ENCODE measurements at regions not wholly inside any gene's neighbourhood (a gene's known extent, or its start where the extent isn't known, plus 50 kb on each side); places are given as distances from the start of the nearest gene placed in this dataset.

DNA sequence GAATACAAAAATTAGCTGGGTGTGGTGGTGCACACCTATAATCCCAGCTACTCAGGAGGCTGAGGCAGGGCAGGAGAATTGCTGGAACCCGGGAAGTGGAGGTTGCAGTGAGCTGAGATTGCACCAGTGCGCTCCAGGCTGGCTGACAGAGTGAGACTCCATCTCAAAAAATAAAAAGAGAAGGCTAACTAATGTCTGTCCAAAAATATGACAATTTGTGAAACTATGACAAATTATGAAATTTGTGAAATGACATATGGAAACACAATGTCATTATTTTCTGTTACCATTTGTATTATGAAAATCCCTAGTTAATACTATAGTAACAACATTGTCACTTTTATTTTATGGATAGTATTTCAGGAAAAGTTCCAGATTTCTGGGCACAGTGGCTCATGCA is 1306.3 kb upstream of the EPHA6 start:
- no peaks in the 10 kb centered on the region for H3K27me3 ChIP-seq
- H3K9me3 ChIP-seq, result no peaks in the 10 kb centered on the region
- H3K4me3 ChIP-seq, result no peak overlapping the region
- TF ChIP-seq, protein P1, sequence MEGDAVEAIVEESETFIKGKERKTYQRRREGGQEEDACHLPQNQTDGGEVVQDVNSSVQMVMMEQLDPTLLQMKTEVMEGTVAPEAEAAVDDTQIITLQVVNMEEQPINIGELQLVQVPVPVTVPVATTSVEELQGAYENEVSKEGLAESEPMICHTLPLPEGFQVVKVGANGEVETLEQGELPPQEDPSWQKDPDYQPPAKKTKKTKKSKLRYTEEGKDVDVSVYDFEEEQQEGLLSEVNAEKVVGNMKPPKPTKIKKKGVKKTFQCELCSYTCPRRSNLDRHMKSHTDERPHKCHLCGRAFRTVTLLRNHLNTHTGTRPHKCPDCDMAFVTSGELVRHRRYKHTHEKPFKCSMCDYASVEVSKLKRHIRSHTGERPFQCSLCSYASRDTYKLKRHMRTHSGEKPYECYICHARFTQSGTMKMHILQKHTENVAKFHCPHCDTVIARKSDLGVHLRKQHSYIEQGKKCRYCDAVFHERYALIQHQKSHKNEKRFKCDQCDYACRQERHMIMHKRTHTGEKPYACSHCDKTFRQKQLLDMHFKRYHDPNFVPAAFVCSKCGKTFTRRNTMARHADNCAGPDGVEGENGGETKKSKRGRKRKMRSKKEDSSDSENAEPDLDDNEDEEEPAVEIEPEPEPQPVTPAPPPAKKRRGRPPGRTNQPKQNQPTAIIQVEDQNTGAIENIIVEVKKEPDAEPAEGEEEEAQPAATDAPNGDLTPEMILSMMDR (IDR thresholded peaks at IDR 0.05), result no peak
- TF ChIP-seq POLR2A (IDR thresholded peaks at IDR 0.05), result no peak
- H3K27ac ChIP-seq, result no peak overlapping the region
- DNase-seq, result no peak
- no peaks in the 10 kb centered on the region for H3K4me1 ChIP-seq
- H3K36me3 ChIP-seq, result no peaks in the 10 kb centered on the region
- intact Hi-C loops (cut with DNase I; ENCODE audit: low total_unique reads), result no loop called here

DNA sequence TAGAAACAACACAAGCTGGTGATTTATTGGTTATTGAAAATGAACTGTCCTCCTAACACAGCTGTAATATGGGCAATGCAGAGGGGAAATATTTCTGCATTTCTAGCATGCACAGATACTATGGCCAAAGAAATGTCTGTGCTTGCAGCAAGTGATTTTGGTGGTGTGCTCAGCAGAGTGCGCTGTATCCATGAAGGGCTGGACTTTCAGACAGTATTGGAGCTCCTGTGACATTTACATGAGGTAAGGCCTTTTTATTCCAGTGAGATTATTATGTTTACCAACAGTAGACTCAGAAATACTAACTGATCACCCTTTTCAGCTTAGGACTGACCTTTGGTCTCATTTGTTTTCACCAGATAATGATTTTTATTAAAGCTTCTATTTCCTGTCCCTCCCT is 1302.6 kb upstream of the EPHA6 start:
- Histone ChIP-seq H3K36me3 (no peaks in the 10 kb centered on the region), H3K4me3 (no peak overlapping the region), H3K4me1 (no peaks in the 10 kb centered on the region), H3K9me3 (no peaks in the 10 kb centered on the region), H3K27ac (no peak overlapping the region), H3K27me3 (no peaks in the 10 kb centered on the region)
- DNase-seq, result no peak
- intact Hi-C loops (cut with DNase I; ENCODE audit: low total_unique reads), result no loop called here
- TF ChIP-seq, protein P1 (IDR thresholded peaks at IDR 0.05), result no peak
- TF ChIP-seq POLR2A (IDR thresholded peaks at IDR 0.05), result no peak

DNA sequence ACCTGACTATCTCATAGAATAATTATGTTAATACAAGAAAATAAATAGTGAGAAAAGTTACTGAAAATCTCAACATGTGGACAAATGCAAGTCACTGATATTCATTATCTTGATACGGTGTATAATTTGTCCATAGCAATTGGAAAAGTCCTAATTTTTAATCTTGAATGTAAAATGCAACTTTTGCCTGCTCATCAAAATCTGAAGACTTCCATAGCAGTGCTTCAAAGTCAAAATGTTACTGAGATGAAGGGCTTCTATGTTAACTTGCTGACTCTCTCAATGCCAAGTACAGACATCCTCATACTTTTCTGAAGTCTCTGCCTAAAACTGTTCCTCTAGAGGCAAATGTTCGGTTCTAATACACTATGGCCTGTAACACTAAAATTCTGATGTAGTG is 1300.1 kb upstream of the EPHA6 start:
- TF ChIP-seq POLR2A (IDR thresholded peaks at IDR 0.05), result no peak
- TF ChIP-seq, protein P1 (IDR thresholded peaks at IDR 0.05), result no peak
- DNase-seq, result no peak
- no peak overlapping the region for H3K4me3 ChIP-seq
- intact Hi-C loops (cut with DNase I; ENCODE audit: low total_unique reads), result no loop called here
- H3K27me3 ChIP-seq, result no peaks in the 10 kb centered on the region
- no peak overlapping the region for H3K27ac ChIP-seq
- no peaks in the 10 kb centered on the region for H3K9me3 ChIP-seq
- no peaks in the 10 kb centered on the region for H3K36me3 ChIP-seq
- no peaks in the 10 kb centered on the region for H3K4me1 ChIP-seq

DNA sequence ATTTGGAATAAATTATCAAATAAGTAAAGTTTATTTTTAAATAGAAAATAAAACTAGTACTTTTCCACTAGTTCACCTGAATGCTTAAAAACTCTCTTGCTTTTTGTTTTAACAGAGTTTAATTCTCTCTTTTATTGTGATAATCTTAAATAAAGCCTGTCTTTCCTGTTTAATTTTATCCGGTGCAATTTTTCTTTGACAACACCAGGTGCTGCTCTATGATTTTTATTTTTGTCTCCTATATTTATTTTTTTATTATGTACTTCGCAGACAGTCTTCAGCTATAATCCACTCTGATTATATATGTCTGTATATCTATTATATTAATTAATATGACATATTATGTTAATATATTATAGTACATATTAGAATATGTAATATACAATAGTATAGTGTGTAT is 1293.0 kb upstream of the EPHA6 start:
- H3K4me3 ChIP-seq, result no peak overlapping the region
- H3K36me3 ChIP-seq, result no peaks in the 10 kb centered on the region
- intact Hi-C loops (cut with DNase I; ENCODE audit: low total_unique reads), result no loop called here
- no peak overlapping the region for H3K27ac ChIP-seq
- TF ChIP-seq, protein P1 (IDR thresholded peaks at IDR 0.05), result no peak
- TF ChIP-seq POLR2A (IDR thresholded peaks at IDR 0.05), result no peak
- no peaks in the 10 kb centered on the region for H3K9me3 ChIP-seq
- H3K27me3 ChIP-seq, result no peaks in the 10 kb centered on the region
- H3K4me1 ChIP-seq, result no peaks in the 10 kb centered on the region
- DNase-seq, result no peak

DNA sequence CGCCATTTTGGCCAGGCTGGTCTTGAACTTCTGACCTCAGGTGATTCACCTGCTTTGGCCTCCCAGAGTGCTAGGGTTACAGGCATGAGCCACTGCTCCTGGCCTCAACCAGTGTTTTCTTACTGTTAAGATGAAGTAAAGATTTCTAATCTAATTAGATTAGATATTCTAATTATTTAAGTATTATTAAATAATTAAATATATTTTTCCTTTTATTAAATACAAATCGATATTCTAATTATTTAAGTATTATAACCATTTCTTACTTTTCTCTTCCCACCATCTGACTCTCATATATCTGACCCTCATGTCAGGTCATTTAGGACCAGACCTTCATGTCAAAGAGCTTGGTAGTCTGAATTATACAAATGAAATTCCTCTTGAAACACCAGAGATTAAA is 1291.9 kb upstream of the EPHA6 start:
- intact Hi-C loops (cut with DNase I; ENCODE audit: low total_unique reads), result no loop called here
- TF ChIP-seq, protein P1 (IDR thresholded peaks at IDR 0.05), result no peak
- no peak for TF ChIP-seq POLR2A (IDR thresholded peaks at IDR 0.05)
- no peak overlapping the region for H3K4me3 ChIP-seq
- no peaks in the 10 kb centered on the region for H3K9me3 ChIP-seq
- no peaks in the 10 kb centered on the region for H3K36me3 ChIP-seq
- H3K27me3 ChIP-seq, result no peaks in the 10 kb centered on the region
- no peak for DNase-seq
- no peak overlapping the region for H3K27ac ChIP-seq
- H3K4me1 ChIP-seq, result no peaks in the 10 kb centered on the region
